ENCODE measurements at regions not wholly inside any gene's neighbourhood (a gene's known extent, or its start where the extent isn't known, plus 50 kb on each side); places are given as distances from the start of the nearest gene placed in this dataset.

- DNase-seq = no peak
Observed at GRCh38 chr1:184283999-184284398, 102.8 kb upstream of the C1orf21 start.

DNA sequence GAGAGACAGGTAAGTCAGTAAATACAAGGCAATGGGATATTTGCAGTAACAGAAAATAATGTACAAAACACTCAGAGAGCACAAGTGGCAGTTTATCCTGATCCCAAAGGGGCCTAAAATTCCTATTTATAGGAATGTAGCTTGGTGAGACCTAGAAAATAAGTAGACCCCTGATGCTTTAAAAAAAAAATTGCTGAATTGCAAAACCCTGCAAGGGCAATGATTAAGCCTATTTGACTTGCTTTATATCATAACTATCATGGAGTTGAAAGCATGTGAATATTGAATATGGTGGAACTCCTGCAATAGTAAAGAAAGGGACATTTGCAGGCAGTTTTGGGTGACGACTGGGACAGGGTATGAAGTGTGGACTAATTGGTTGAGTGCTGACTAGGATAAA is 101.9 kb upstream of the C1orf21 start:
- no peak for DNase-seq

DNA sequence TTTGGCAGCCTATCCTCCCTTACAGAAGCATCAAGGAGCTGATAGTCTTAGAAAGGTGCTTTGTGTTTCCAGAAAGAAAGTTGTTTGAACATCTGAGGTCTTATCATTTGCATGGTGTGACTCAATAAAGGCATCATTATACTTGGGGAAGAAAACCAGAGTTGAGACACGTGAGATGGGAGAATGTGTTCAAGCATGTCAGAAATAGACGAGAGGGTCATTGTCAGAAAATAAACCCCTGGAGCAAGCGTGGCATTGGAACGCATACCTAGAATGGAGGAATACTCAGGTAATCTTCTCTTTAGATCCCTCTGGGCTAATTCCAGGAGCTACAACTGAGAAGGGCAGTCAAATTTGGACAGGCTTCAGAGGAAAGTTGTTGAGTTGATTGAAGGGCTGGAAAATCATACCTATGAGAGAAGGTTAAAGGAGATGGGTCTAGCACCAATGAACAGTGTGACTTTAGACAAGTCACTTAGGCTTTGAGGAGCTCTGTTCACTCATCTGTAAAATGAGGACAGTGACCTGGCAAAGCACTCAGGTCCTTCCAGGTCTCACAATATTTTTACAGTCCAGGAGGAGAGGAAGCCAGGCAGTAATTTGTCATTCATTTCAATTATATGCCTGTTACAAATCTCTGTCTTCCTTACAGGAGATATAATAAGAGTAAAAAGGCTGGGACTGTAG is 101.3 kb upstream of the C1orf21 start:
- no peak for DNase-seq

DNA sequence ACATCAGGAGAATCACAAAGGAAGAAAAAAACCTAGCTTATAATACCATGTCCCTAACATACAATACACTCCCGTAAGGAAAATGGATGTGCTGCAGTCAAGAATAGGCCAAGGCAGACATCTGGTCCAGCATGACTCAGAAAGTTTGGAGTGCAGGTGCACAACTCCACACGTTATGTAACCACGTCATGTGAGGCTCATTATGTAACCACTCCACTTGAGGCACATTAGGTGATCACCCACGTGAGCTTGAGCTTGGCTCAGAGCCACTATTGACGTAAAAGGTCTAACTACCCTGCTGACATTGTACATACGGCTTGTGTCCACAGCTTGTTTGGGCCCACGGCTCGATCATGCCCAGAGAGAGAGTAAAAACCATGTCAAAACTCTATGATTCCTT is 99.8 kb upstream of the C1orf21 start:
- DNase-seq = no peak

DNA sequence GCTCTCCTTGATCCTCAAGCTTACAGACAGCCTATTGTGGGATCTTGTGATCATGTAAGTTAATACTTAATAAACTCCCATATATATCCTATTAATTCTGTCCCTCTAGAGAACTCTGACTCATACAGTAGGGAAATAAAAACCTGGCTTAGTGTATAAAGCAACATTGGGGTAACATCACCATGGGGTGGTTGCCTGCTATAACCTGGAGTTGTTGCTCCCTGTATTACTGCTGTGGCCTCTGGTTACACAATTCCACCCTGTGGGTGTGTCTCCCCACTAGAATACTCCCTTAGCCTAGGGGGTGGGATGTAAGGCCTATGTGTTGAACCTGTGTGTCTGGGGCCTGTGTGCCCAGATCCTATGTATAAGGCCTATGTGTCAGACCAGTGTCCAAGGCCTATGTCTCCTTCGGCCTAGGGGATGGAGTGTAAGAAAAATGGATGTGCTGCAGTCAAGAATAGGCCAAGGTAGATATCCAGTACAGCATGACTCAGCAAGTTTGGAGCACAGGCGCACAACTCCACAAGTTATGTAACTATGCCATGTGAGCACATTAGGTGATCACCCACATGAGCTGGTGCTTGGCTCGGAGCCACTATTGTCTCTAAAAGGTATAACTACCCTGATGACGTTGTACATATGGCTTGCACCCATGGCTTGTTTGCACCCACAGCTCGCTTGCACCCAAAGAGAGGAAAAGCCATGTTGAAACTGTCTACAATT is 96.8 kb upstream of the C1orf21 start:
- DNase-seq = no peak

GRCh38 chr1:184291701-184292100 is 95.1 kb upstream of the C1orf21 start:
- no peak for DNase-seq

GRCh38 chr1:184292101-184292500 is 94.7 kb upstream of the C1orf21 start:
- DNase-seq = no peak

DNA sequence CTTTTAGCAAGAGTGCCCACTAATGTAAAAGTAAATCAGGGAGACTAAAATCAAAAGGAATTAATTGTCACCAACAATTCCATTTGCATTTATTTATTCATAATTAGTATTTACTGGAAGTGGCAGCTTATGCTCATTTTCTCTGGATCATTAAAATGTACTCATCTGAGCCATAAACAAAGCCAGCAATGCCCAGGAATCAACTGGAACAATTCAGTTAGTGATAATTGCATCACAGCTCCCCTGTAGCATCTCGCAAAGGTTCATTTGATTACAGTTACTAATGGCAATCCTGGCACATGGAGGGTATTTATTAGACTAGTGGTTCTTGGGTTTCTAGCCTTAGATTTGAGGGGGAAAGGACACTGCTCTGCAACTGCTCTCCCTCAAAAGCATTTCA is 92.7 kb upstream of the C1orf21 start:
- DNase-seq = no peak

DNA sequence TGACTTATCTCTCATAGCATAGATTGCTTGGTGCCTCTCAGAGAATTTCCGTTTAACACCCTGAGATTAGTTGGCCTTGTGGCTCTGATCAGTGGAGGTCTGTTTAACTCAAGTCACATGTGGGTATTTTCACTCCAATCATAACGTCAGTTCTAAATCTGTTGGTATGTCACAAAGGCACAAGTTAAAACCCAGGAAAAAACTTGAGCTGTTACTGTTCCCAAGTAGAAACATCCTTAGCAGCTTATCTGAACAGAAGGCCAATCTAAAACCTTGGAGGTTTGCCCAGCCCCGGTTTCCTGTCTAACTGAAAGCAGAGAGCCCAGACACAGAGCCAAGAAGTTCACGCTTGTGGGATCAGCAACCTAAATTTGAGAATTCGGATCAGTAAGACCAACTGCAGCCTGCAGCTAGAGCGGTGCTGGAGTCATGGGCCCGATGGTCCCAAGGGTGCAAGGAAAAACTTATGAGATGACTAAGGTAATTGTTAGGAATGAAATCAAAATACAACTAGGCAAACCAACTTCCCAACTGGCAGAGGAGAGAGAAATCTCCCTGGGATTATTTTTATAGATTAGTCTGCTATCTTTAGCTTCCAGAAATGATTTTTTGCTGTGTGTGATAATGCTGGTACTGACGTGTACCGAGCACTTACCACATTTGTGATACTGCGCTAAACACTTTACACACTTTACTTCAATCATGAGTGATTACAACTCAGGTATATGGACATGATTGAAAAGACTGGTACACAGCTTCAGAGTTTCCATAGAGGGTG is 90.2 kb upstream of the C1orf21 start:
- no peak for DNase-seq

DNA sequence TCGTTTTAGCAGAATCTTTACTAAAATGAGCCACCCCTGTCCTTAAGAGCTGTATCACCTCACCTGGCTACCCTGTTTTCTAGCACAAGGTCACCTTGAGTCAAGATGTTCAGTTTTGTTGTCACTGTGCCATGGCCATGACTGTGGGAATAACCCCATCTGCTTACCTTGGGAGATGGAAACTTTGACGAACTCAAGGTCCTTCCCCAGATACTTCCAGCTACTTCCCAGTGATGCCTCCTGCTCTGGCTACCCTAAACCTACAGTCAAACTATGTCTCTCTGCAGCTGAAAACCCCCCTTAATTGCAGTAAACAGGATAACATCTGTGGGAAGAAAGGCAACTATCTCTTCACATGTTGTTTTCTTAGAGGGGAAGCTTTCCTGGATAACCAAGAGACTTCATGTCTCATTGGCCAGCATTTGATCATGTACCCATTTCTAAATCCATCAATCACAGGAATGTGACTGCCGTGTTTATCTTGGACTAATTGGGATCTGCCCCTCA is 89.5 kb upstream of the C1orf21 start:
- DNase-seq = no peak

GRCh38 chr1:184298440-184299405 is 88.1 kb upstream of the C1orf21 start:
- no peak for DNase-seq

GRCh38 chr1:184299406-184299790 is 87.4 kb upstream of the C1orf21 start:
- DNase-seq = no peak

GRCh38 chr1:184299796-184300195 is 87.0 kb upstream of the C1orf21 start:
- DNase-seq = no peak

- DNase-seq = no peak
Observed at GRCh38 chr1:184300446-184300845, 86.4 kb upstream of the C1orf21 start.

GRCh38 chr1:184301227-184301626 is 85.6 kb upstream of the C1orf21 start:
- DNase-seq = no peak

- no peak for DNase-seq
Observed at GRCh38 chr1:184302346-184302745, 84.5 kb upstream of the C1orf21 start.

DNA sequence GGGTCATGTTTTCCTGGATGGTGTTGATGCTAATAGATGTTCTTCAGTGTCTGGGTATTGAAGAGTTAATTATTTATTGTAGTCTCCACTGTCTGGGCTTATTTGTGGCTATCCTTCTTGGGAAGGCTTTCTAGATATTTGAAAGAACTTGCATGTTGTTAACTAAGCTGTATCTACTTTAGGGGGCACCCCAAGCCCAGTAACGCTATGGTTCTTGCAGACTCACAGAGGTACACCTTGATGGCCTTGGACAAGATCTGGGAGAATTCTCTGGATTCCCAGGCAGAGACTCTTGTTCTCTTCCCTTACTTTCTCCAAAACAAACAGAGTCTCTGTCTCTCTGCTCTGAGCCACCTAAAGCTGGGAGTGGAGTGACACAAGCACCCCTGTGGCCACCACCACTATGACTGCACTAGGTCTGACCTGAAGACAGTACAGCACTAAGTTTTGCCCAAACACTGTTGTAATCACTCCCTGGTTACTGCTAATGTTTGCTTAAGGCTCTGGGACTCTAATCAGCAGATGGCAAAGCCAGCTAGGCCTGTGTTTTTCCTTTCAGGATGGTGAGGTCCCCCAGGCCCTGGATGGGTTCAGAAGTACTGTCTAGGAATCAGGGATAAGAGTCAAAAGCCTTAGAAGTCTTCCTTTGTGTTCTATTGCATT is 76.5 kb upstream of the C1orf21 start:
- no peak for DNase-seq

- DNase-seq = no peak
Observed at GRCh38 chr1:184311580-184311979, 75.2 kb upstream of the C1orf21 start.

- DNase-seq = no peak
Observed at GRCh38 chr1:184315254-184315653, 71.6 kb upstream of the C1orf21 start.

DNA sequence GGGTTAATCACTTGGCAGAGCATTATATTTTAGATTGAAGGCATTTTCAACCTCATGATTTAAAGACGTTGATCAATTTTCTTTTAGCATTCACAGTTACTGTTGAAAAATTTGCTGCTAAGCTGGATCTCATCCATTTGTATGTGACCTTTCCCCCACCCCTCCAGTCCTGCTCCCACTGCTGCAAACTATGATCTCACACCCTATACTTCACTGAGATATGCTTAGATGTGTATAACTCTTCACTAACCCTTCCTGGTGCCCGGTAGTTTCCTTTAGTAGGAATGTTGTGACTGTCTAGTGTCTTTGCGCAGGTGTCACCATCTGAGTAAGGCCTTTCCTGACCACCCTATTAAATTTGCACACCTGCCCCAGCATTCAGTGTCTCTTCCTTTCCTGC is 67.0 kb upstream of the C1orf21 start:
- DNase-seq = no peak

- no peak for DNase-seq
Observed at GRCh38 chr1:184322253-184322652, 64.6 kb upstream of the C1orf21 start.
